Fibroblast of lung (primary cell): ENCODE measurements at regions not wholly inside any gene's neighbourhood (a gene's known extent, or its start where the extent isn't known, plus 50 kb on each side); places are given as distances from the start of the nearest gene placed in this dataset.

Experiments
- DNase-seq, 2 donors: peaks; one replicate each; pipeline versions ENCODE4 v3.0.0 to v3.0.0-alpha.2; 2010; ENCODE audit warnings: low read depth in 2 of 2
- H2AFZ ChIP-seq: 2 replicates; pipeline ENCODE4 v1.5.1; 2012; ENCODE audit warnings: low read length, control low read depth, inconsistent platforms
- H3K27ac ChIP-seq: 2 replicates; pipeline ENCODE4 v1.5.1; 2011; ENCODE audit warnings: low read length, control low read depth; ENCODE audit not compliant: insufficient read depth
- H3K27me3 ChIP-seq: 2 replicates; pipeline ENCODE4 v1.5.1; 2011; ENCODE audit warnings: mild to moderate bottlenecking, low read length; ENCODE audit not compliant: control insufficient read depth, insufficient read depth
- H3K36me3 ChIP-seq: 2 replicates; pipeline ENCODE4 v1.5.1; 2011; ENCODE audit warnings: low read length; ENCODE audit not compliant: control insufficient read depth, insufficient read depth
- H3K4me1 ChIP-seq: 2 replicates; pipeline ENCODE4 v1.5.1; 2011; ENCODE audit warnings: low read length; ENCODE audit not compliant: control insufficient read depth, insufficient read depth; ENCODE audit errors: extremely low read depth
- H3K4me2 ChIP-seq: 2 replicates; pipeline ENCODE4 v1.5.1; 2011; ENCODE audit warnings: low read length, control low read depth; ENCODE audit not compliant: insufficient read depth; ENCODE audit errors: extremely low read depth
- H3K4me3 ChIP-seq, 4 experiments: fragments of 200-600 bp in 1 of 4; sonication (generic) in 1 of 4; replicated peaks in 1 of 4; 2 replicates each; pipeline ENCODE4 v1.5.1; 2011 to 2016; ENCODE audit warnings: low read length in 4 of 4, low read depth in 3 of 4, mild to moderate bottlenecking in 3 of 4, control low read depth in 2 of 4, inconsistent platforms in 1 of 4, mixed read lengths in 1 of 4; ENCODE audit not compliant: insufficient read depth in 1 of 4; ENCODE audit errors: control extremely low read depth in 1 of 4
- H3K79me2 ChIP-seq: 2 replicates; pipeline ENCODE4 v1.5.1; 2012; ENCODE audit warnings: mild to moderate bottlenecking, low read length, inconsistent platforms; ENCODE audit not compliant: control insufficient read depth, insufficient read depth
- H3K9ac ChIP-seq: 2 replicates; pipeline ENCODE4 v1.5.1; 2011; ENCODE audit warnings: mild to moderate bottlenecking, low read length, control low read depth; ENCODE audit not compliant: insufficient read depth
- H3K9me3 ChIP-seq: 2 replicates; pipeline ENCODE4 v1.5.1; 2012; ENCODE audit warnings: low read depth, low read length; ENCODE audit not compliant: control insufficient read depth, insufficient read depth
- H4K20me1 ChIP-seq: 2 replicates; pipeline ENCODE4 v1.5.1; 2011; ENCODE audit warnings: low read length; ENCODE audit not compliant: control insufficient read depth, insufficient read depth; ENCODE audit errors: extremely low read depth
- EZH2 ChIP-seq: IDR thresholded peaks from 2 replicates; pipeline ENCODE4 v1.5.1; 2012; ENCODE audit warnings: low read length, control low read depth, mild to moderate bottlenecking; ENCODE audit errors: missing control alignments
- TF ChIP-seq, protein P1 (sequence below), 2 donors: IDR thresholded peaks in 1 of 2; conservative IDR thresholded peaks in 1 of 2; 1 replicate in 1 of 2; 2 replicates in 1 of 2; pipeline ENCODE4 v1.5.1; 2011 to 2012; ENCODE audit warnings: low read length in 2 of 2, control low read depth in 1 of 2, inconsistent platforms in 1 of 2, low read depth in 1 of 2, mild to moderate bottlenecking in 1 of 2

DNA sequence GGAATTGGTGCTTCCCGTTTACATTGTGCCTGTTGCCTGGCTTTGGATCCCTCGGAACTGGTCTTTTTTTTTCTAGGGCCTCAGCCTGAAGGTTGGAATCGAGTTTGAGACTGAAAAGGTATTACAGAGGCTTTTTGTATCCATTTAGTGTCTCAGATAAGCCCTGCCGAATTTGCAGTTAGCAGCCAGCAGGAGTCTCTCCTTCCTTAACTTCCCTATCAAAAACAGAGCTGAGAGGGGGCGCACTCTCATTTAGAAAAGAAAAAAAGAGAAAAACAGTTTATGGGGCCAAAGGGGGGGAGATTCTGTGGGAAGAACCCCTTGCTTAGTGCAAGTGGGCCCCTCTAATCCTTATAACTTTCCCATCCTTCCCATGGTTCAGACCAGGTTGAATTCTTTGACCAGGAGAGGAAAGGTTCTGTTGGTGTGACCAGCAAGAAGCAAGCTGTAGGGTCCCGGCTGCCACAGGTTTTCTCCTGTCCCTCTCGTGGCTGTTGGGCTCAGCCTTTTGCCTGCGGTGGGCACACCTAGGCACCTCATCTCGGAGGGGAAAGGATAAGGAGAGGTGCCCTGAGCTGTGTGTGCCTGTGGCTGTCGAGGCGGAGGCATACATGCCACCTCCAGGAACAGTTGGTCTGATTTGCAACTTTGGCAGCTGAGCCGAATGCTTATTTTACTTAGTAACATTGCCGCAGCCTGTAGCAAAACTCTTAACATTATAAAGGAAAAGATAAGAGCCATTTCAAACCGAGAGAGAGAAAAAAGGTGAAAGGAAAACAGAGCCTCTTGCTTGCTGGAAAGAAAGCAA, 565.0 kb upstream of the CNTN5 start:
- H2AFZ ChIP-seq: no peak overlapping the region
- DNase-seq: no peak
- H3K4me2 ChIP-seq: no peak overlapping the region
- H3K9me3 ChIP-seq: no peaks in the 10 kb centered on the region
- no peaks in the 10 kb centered on the region for H3K79me2 ChIP-seq
- no peaks in the 10 kb centered on the region for H4K20me1 ChIP-seq
- H3K4me3 ChIP-seq: no peak overlapping the region
- H3K27me3 ChIP-seq: no peaks in the 10 kb centered on the region
- H3K9ac ChIP-seq: no peak overlapping the region
- no peaks in the 10 kb centered on the region for H3K36me3 ChIP-seq
- H3K27ac ChIP-seq: no peak overlapping the region
- H3K4me1 ChIP-seq: no peaks in the 10 kb centered on the region
- TF ChIP-seq, protein P1, sequence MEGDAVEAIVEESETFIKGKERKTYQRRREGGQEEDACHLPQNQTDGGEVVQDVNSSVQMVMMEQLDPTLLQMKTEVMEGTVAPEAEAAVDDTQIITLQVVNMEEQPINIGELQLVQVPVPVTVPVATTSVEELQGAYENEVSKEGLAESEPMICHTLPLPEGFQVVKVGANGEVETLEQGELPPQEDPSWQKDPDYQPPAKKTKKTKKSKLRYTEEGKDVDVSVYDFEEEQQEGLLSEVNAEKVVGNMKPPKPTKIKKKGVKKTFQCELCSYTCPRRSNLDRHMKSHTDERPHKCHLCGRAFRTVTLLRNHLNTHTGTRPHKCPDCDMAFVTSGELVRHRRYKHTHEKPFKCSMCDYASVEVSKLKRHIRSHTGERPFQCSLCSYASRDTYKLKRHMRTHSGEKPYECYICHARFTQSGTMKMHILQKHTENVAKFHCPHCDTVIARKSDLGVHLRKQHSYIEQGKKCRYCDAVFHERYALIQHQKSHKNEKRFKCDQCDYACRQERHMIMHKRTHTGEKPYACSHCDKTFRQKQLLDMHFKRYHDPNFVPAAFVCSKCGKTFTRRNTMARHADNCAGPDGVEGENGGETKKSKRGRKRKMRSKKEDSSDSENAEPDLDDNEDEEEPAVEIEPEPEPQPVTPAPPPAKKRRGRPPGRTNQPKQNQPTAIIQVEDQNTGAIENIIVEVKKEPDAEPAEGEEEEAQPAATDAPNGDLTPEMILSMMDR (conservative IDR thresholded peaks at IDR 0.05 in 1 of 2, IDR thresholded peaks at IDR 0.05 in 1 of 2; ENCODE audit: low read depth in 1 of 2, low read length in 2 of 2): no peak
- TF ChIP-seq EZH2: no peak

DNA sequence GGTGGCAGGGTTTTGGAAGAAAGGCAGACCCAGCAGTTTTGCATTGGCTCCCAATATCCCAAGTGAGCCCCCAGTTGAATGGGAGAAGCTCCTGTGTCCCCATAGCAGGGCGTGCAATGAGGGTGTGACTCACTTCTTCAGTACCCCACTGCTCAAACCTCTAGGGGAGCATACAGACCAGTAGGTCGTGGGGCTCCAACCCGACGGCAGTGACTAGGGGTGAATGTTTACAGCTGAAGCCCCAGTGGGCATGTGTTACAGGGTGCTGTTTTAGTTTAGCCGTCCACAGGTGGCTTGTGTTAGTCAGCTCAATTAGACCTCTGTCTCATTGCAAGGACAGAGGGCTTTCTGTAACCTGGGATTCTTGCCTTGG, 564.5 kb upstream of the CNTN5 start:
- TF ChIP-seq EZH2: no peak
- no peak overlapping the region for H3K4me3 ChIP-seq
- H3K79me2 ChIP-seq: no peaks in the 10 kb centered on the region
- no peak overlapping the region for H3K4me2 ChIP-seq
- H3K27ac ChIP-seq: no peak overlapping the region
- no peak for DNase-seq
- no peaks in the 10 kb centered on the region for H3K4me1 ChIP-seq
- H2AFZ ChIP-seq: no peak overlapping the region
- H4K20me1 ChIP-seq: no peaks in the 10 kb centered on the region
- H3K9me3 ChIP-seq: no peaks in the 10 kb centered on the region
- no peaks in the 10 kb centered on the region for H3K27me3 ChIP-seq
- no peaks in the 10 kb centered on the region for H3K36me3 ChIP-seq
- no peak overlapping the region for H3K9ac ChIP-seq

DNA sequence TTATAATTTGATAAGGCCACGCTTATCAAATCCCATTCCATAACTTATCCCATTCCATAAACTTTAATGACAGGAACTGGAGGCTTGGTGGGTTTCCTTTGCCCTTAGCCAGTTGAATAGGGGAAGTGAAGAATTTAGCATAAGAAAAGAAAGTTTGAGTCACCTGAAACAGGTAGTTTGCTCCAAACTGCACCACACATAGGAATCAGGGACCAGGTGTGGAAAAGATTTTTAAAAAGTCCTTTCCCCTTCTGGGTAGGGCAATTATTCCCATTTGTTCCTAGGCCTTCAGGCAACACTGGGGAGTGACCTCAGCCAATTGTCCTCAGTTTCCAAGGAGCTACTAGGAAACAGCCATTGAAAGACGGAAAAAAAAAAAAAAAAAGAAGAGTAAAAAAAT, 525.7 kb upstream of the CNTN5 start:
- Histone ChIP-seq H3K4me1 (no peaks in the 10 kb centered on the region), H3K36me3 (no peaks in the 10 kb centered on the region), H3K4me2 (no peak overlapping the region), H3K27ac (no peak overlapping the region), H3K4me3 (no peak overlapping the region), H3K79me2 (no peaks in the 10 kb centered on the region), H3K9ac (no peak overlapping the region), H4K20me1 (no peaks in the 10 kb centered on the region), H3K27me3 (no peaks in the 10 kb centered on the region), H2AFZ (no peak overlapping the region), H3K9me3 (no peaks in the 10 kb centered on the region)
- DNase-seq: no peak
- TF ChIP-seq, protein P1 (conservative IDR thresholded peaks at IDR 0.05 in 1 of 2, IDR thresholded peaks at IDR 0.05 in 1 of 2; ENCODE audit: low read depth in 1 of 2, low read length in 2 of 2): no peak
- no peak for TF ChIP-seq EZH2
